ENCODE measurements at regions not wholly inside any gene's neighbourhood (a gene's known extent, or its start where the extent isn't known, plus 50 kb on each side); places are given as distances from the start of the nearest gene placed in this dataset.
"Not testable (repeated sequence)": the region's sequence is repeated elsewhere in the genome, so short reads cannot be mapped to it uniquely, and the experiment has no call there.

GRCh38 chr12:131539381-131539780 lies 171.5 kb upstream of the SFSWAP start:
- Histone ChIP-seq H3K4me1 (ENCODE audit: insufficient read depth, low read length) (no peaks in the 10 kb centered on the region), H3K9ac (ENCODE audit: low read depth, low read length) (no peak overlapping the region), H3K9me3 (ENCODE audit: control insufficient read depth, insufficient read depth, low read length) (no peaks in the 10 kb centered on the region; the same call in 1 of the 2 replicates), H3K36me3 (ENCODE audit: insufficient read depth, low read length) (no peaks in the 10 kb centered on the region)

- Histone ChIP-seq H3K9me3 (ENCODE audit: control insufficient read depth, insufficient read depth, low read length) (no peaks in the 10 kb centered on the region; the same call in 1 of the 2 replicates), H3K36me3 (ENCODE audit: insufficient read depth, low read length) (no peaks in the 10 kb centered on the region), H3K4me1 (ENCODE audit: insufficient read depth, low read length) (no peaks in the 10 kb centered on the region), H3K9ac (ENCODE audit: low read depth, low read length) (no peak overlapping the region)
Measured at GRCh38 chr12:131540138-131540623, 170.7 kb upstream of the SFSWAP start.

GRCh38 chr12:131541512-131541911 lies 169.4 kb upstream of the SFSWAP start:
- not testable (repeated sequence) for H3K4me1 ChIP-seq (ENCODE audit: insufficient read depth, low read length); H3K9ac ChIP-seq (ENCODE audit: low read depth, low read length); H3K9me3 ChIP-seq (ENCODE audit: control insufficient read depth, insufficient read depth, low read length); H3K36me3 ChIP-seq (ENCODE audit: insufficient read depth, low read length)

GRCh38 chr12:131542351-131542750 lies 168.5 kb upstream of the SFSWAP start:
- H3K4me1 ChIP-seq (ENCODE audit: insufficient read depth, low read length) = no peaks in the 10 kb centered on the region
- H3K36me3 ChIP-seq (ENCODE audit: insufficient read depth, low read length) = no peaks in the 10 kb centered on the region

GRCh38 chr12:131543040-131543439 lies 167.8 kb upstream of the SFSWAP start:
- H3K36me3 ChIP-seq (ENCODE audit: insufficient read depth, low read length) = no peaks in the 10 kb centered on the region
- no peak overlapping the region for H3K9ac ChIP-seq (ENCODE audit: low read depth, low read length)
- no peaks in the 10 kb centered on the region; the same call in 1 of the 2 replicates for H3K9me3 ChIP-seq (ENCODE audit: control insufficient read depth, insufficient read depth, low read length)
- H3K4me1 ChIP-seq (ENCODE audit: insufficient read depth, low read length) = no peaks in the 10 kb centered on the region

More at GRCh38 chr12:131542351-131542750, 168.5 kb upstream of the SFSWAP start:
- Histone ChIP-seq H3K9ac (ENCODE audit: low read depth, low read length) (no peak overlapping the region), H3K9me3 (ENCODE audit: control insufficient read depth, insufficient read depth, low read length) (no peaks in the 10 kb centered on the region; the same call in 1 of the 2 replicates)

GRCh38 chr12:131547555-131547954 lies 163.3 kb upstream of the SFSWAP start:
- 0 out of 2 replicates have a peak, but pooled peaks cover under 1% of the 10 kb centered on the region for H3K4me1 ChIP-seq (ENCODE audit: insufficient read depth, low read length)
- H3K9me3 ChIP-seq (ENCODE audit: control insufficient read depth, insufficient read depth, low read length) = no peaks in the 10 kb centered on the region
- no peak overlapping the region for H3K9ac ChIP-seq (ENCODE audit: low read depth, low read length)
- no peaks in the 10 kb centered on the region for H3K36me3 ChIP-seq (ENCODE audit: insufficient read depth, low read length)

GRCh38 chr12:131550121-131550520 lies 160.8 kb upstream of the SFSWAP start:
- H3K4me1 ChIP-seq (ENCODE audit: insufficient read depth, low read length) = peaks cover 14% of the 10 kb centered on the region
- H3K9ac ChIP-seq (ENCODE audit: low read depth, low read length) = no peak overlapping the region
- no peaks in the 10 kb centered on the region for H3K9me3 ChIP-seq (ENCODE audit: control insufficient read depth, insufficient read depth, low read length)
- H3K36me3 ChIP-seq (ENCODE audit: insufficient read depth, low read length) = no peaks in the 10 kb centered on the region

GRCh38 chr12:131551675-131552491 lies 159.0 kb upstream of the SFSWAP start:
- no peaks in the 10 kb centered on the region for H3K9me3 ChIP-seq (ENCODE audit: control insufficient read depth, insufficient read depth, low read length)
- peaks cover 14% of the 10 kb centered on the region for H3K4me1 ChIP-seq (ENCODE audit: insufficient read depth, low read length)
- H3K9ac ChIP-seq (ENCODE audit: low read depth, low read length) = no peak overlapping the region
- no peaks in the 10 kb centered on the region for H3K36me3 ChIP-seq (ENCODE audit: insufficient read depth, low read length)

GRCh38 chr12:131552492-131552863 lies 158.4 kb upstream of the SFSWAP start:
- H3K36me3 ChIP-seq (ENCODE audit: insufficient read depth, low read length) = no peaks in the 10 kb centered on the region
- H3K4me1 ChIP-seq (ENCODE audit: insufficient read depth, low read length) = peaks cover 14% of the 10 kb centered on the region
- H3K9ac ChIP-seq (ENCODE audit: low read depth, low read length) = no peak overlapping the region; the same call in 1 of the 2 replicates
- H3K9me3 ChIP-seq (ENCODE audit: control insufficient read depth, insufficient read depth, low read length) = no peaks in the 10 kb centered on the region

- Histone ChIP-seq H3K4me1 (ENCODE audit: insufficient read depth, low read length) (peaks cover 14% of the 10 kb centered on the region), H3K36me3 (ENCODE audit: insufficient read depth, low read length) (no peaks in the 10 kb centered on the region), H3K9me3 (ENCODE audit: control insufficient read depth, insufficient read depth, low read length) (no peaks in the 10 kb centered on the region), H3K9ac (ENCODE audit: low read depth, low read length) (no peak overlapping the region)
Measured at GRCh38 chr12:131553096-131553777, 157.7 kb upstream of the SFSWAP start.

- Histone ChIP-seq H3K36me3 (ENCODE audit: insufficient read depth, low read length) (no peaks in the 10 kb centered on the region), H3K9me3 (ENCODE audit: control insufficient read depth, insufficient read depth, low read length) (no peaks in the 10 kb centered on the region), H3K4me1 (ENCODE audit: insufficient read depth, low read length) (peaks cover 14% of the 10 kb centered on the region), H3K9ac (ENCODE audit: low read depth, low read length) (no peak overlapping the region)
Measured at GRCh38 chr12:131555197-131555846, 155.6 kb upstream of the SFSWAP start.

- Histone ChIP-seq H3K4me1 (ENCODE audit: insufficient read depth, low read length) (peaks cover 14% of the 10 kb centered on the region), H3K9ac (ENCODE audit: low read depth, low read length) (no peak overlapping the region), H3K36me3 (ENCODE audit: insufficient read depth, low read length) (no peaks in the 10 kb centered on the region), H3K9me3 (ENCODE audit: control insufficient read depth, insufficient read depth, low read length) (no peaks in the 10 kb centered on the region)
Measured at GRCh38 chr12:131555866-131556265, 155.0 kb upstream of the SFSWAP start.

- no peak overlapping the region for H3K9ac ChIP-seq (ENCODE audit: low read depth, low read length)
- no peaks in the 10 kb centered on the region for H3K36me3 ChIP-seq (ENCODE audit: insufficient read depth, low read length)
- peaks cover 14% of the 10 kb centered on the region for H3K4me1 ChIP-seq (ENCODE audit: insufficient read depth, low read length)
- no peaks in the 10 kb centered on the region for H3K9me3 ChIP-seq (ENCODE audit: control insufficient read depth, insufficient read depth, low read length)
Measured at GRCh38 chr12:131557078-131557709, 153.7 kb upstream of the SFSWAP start.

Data from ES-I3 (cell line).